H9 (cell line): ENCODE measurements at regions not wholly inside any gene's neighbourhood (a gene's known extent, or its start where the extent isn't known, plus 50 kb on each side); places are given as distances from the start of the nearest gene placed in this dataset.

ENCODE experiments used
- DNase-seq: peaks from one replicate; pipeline ENCODE4 v3.0.0-alpha.2; 2017
- H2AFZ ChIP-seq: one replicate; pipeline ENCODE4 v1.6.1; 2013; ENCODE audit warnings: mild to moderate bottlenecking, low read length, control low read depth, moderate library complexity
- H2AK5ac ChIP-seq: 2 replicates; pipeline ENCODE4 v1.6.1; 2013; ENCODE audit warnings: low read length, control low read depth, mixed read lengths; ENCODE audit not compliant: insufficient read length
- H2BK120ac ChIP-seq: one replicate; pipeline ENCODE4 v1.6.1; 2013; ENCODE audit warnings: low read depth, mild to moderate bottlenecking, low read length, control low read depth, inconsistent platforms; ENCODE audit not compliant: poor library complexity, severe bottlenecking
- H2BK12ac ChIP-seq: 2 replicates; pipeline ENCODE4 v1.6.1; 2013; ENCODE audit warnings: low read length, control low read depth, mixed read lengths, low read depth; ENCODE audit not compliant: insufficient read length
- H2BK15ac ChIP-seq: 2 replicates; pipeline ENCODE4 v1.6.1; 2013; ENCODE audit warnings: low read depth, low read length, control low read depth
- H2BK20ac ChIP-seq: one replicate; pipeline ENCODE4 v1.6.1; 2013; ENCODE audit warnings: low read depth, mild to moderate bottlenecking, low read length, control low read depth, inconsistent platforms; ENCODE audit not compliant: poor library complexity, severe bottlenecking
- H2BK5ac ChIP-seq: 2 replicates; pipeline ENCODE4 v1.6.1; 2013; ENCODE audit warnings: low read length, control low read depth, mixed read lengths; ENCODE audit not compliant: insufficient read length
- H3K14ac ChIP-seq: 2 replicates; pipeline ENCODE4 v1.6.1; 2013; ENCODE audit warnings: low read length, control low read depth; ENCODE audit not compliant: insufficient read depth
- H3K18ac ChIP-seq: 2 replicates; pipeline ENCODE4 v1.6.1; 2013; ENCODE audit warnings: low read depth, mild to moderate bottlenecking, mixed read lengths, low read length, control low read depth; ENCODE audit not compliant: insufficient read length
- H3K23ac ChIP-seq: 2 replicates; pipeline ENCODE4 v1.6.1; 2013; ENCODE audit warnings: low read length, control low read depth, mixed read lengths, low read depth; ENCODE audit not compliant: insufficient read length
- H3K23me2 ChIP-seq: 2 replicates; pipeline ENCODE4 v1.6.1; 2013; ENCODE audit warnings: low read depth, mild to moderate bottlenecking, mixed read lengths, low read length, control low read depth; ENCODE audit not compliant: insufficient read length, poor library complexity, severe bottlenecking
- H3K27ac ChIP-seq: 2 replicates; pipeline ENCODE4 v1.5.1; 2013; ENCODE audit warnings: low read length, control low read depth, mixed read lengths, low read depth; ENCODE audit not compliant: insufficient read length
- H3K27me3 ChIP-seq: 2 replicates; pipeline ENCODE4 v1.6.1; 2013; ENCODE audit warnings: low read length, control low read depth, inconsistent platforms; ENCODE audit not compliant: insufficient read depth
- H3K4ac ChIP-seq: 2 replicates; pipeline ENCODE4 v1.6.1; 2013; ENCODE audit warnings: low read depth, mild to moderate bottlenecking, control low read depth, inconsistent platforms, low read length, moderate library complexity
- H3K4me1 ChIP-seq: 2 replicates; pipeline ENCODE4 v1.6.1; 2013; ENCODE audit warnings: low read length, control low read depth, inconsistent platforms; ENCODE audit not compliant: insufficient read depth
- H3K4me2 ChIP-seq: 2 replicates; pipeline ENCODE4 v1.6.1; 2013; ENCODE audit warnings: low read length, control low read depth, mixed read lengths; ENCODE audit not compliant: insufficient read length, insufficient read depth
- H3K56ac ChIP-seq: 2 replicates; pipeline ENCODE4 v1.6.1; 2013; ENCODE audit warnings: low read depth, mild to moderate bottlenecking, mixed read lengths, low read length, control low read depth; ENCODE audit not compliant: insufficient read length
- H3K79me1 ChIP-seq: 2 replicates; pipeline ENCODE4 v1.6.1; 2013; ENCODE audit warnings: low read depth, mild to moderate bottlenecking, moderate library complexity, low read length, control low read depth, inconsistent platforms; ENCODE audit not compliant: insufficient read depth, poor library complexity, severe bottlenecking
- H3K79me2 ChIP-seq: 2 replicates; pipeline ENCODE4 v1.6.1; 2013; ENCODE audit warnings: low read length, control low read depth, inconsistent platforms; ENCODE audit not compliant: insufficient read depth
- H3K9ac ChIP-seq: 2 replicates; pipeline ENCODE4 v1.6.1; 2013; ENCODE audit warnings: low read length, control low read depth, mixed read lengths; ENCODE audit not compliant: insufficient read length; ENCODE audit errors: extremely low read depth
- H3K9me3 ChIP-seq: one replicate; pipeline ENCODE4 v1.6.1; 2013; ENCODE audit warnings: low read depth, low read length, inconsistent platforms; ENCODE audit not compliant: control insufficient read depth
- H3T11ph ChIP-seq: one replicate; pipeline ENCODE4 v1.6.1; 2013; ENCODE audit warnings: mild to moderate bottlenecking, low read length, control low read depth, inconsistent platforms
- H4K20me1 ChIP-seq: one replicate; pipeline ENCODE4 v1.6.1; 2013; ENCODE audit not compliant: control insufficient read depth, insufficient read length, insufficient read depth
- H4K5ac ChIP-seq: 2 replicates; pipeline ENCODE4 v1.6.1; 2013; ENCODE audit warnings: low read depth, mild to moderate bottlenecking, mixed read lengths, low read length, control low read depth; ENCODE audit not compliant: insufficient read length
- H4K8ac ChIP-seq: replicated peaks from 2 replicates; pipeline ENCODE4 v1.6.1; 2013; ENCODE audit warnings: low read length, control low read depth, mixed read lengths, low read depth; ENCODE audit not compliant: insufficient read length
- H4K91ac ChIP-seq: 2 replicates; pipeline ENCODE4 v1.6.1; 2013; ENCODE audit warnings: low read depth, mild to moderate bottlenecking, moderate library complexity, mixed read lengths, low read length, control low read depth; ENCODE audit not compliant: insufficient read length
- H3K27ac Mint-ChIP-seq, 3 experiments: 2 replicates in 2 of 3; 3 replicates in 1 of 3; pipeline ENCODE4 v1.8.0; 2020 to 2021; ENCODE audit warnings: mixed read lengths in 3 of 3, mild to moderate bottlenecking in 1 of 3, moderate library complexity in 1 of 3
- H3K27me3 Mint-ChIP-seq: 2 replicates; pipeline ENCODE4 v1.8.0; 2021; ENCODE audit warnings: low read depth, mild to moderate bottlenecking, moderate library complexity, mixed read lengths
- H3K36me3 Mint-ChIP-seq, 3 experiments: 2 replicates in 2 of 3; 3 replicates in 1 of 3; pipeline ENCODE4 v1.8.0; 2020 to 2021; ENCODE audit warnings: low read depth in 3 of 3, mixed read lengths in 3 of 3; ENCODE audit not compliant: insufficient read depth in 1 of 3
- H3K4me1 Mint-ChIP-seq, 2 experiments: 2 replicates each; pipeline ENCODE4 v1.8.0; 2020; ENCODE audit warnings: mixed read lengths in 2 of 2
- H3K4me3 Mint-ChIP-seq, 2 experiments: 2 replicates in 1 of 2; 3 replicates in 1 of 2; pipeline ENCODE4 v1.8.0; 2020 to 2021; ENCODE audit warnings: mild to moderate bottlenecking in 2 of 2, mixed read lengths in 2 of 2, moderate library complexity in 1 of 2
- H3K9me3 Mint-ChIP-seq, 2 experiments: 2 replicates in 1 of 2; 3 replicates in 1 of 2; pipeline ENCODE4 v1.8.0; 2020; ENCODE audit warnings: mild to moderate bottlenecking in 2 of 2, mixed read lengths in 2 of 2, moderate library complexity in 1 of 2
- CTCF ChIP-seq: fragments of 200-600 bp; sonication (generic); conservative IDR thresholded peaks from 3 replicates; pipeline ENCODE4 v1.8.0; 2021; ENCODE audit warnings: antibody characterized with exemption, mild to moderate bottlenecking
- WGBS: extraction: QIAGEN DNeasy Blood & Tissue Kit; methylation state at CpG from one replicate; pipeline ENCODE4 v1.1.7; 2013; ENCODE audit warnings: missing lambda C conversion rate, low lambda C conversion rate, mixed read lengths; ENCODE audit not compliant: insufficient read length; ENCODE audit errors: extremely low coverage; 5-methylcytosine and 5-hydroxymethylcytosine counted together

DNA sequence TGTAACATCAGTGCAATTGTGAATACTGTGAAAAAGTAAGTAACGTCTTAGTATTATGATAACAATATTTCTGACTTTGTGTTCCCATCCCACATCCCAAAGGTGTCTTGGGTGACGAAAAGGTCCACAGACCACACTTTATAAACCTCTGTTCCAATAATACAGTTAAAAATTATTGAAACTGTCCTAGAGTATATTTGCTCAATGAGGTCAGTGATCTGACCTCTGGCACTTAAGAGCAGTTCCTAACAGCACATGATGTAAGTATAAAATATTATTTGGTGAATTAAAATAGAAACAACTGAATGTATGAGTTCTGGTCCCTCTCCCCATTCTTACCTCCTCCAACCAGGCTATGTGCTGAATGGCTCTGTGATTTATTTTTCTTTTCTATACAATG is 566.4 kb upstream of the MMS22L start:
- Histone ChIP-seq H2AFZ (no peak overlapping the region), H3K27me3 (no peaks in the 10 kb centered on the region), H4K91ac (no peak overlapping the region), H2AK5ac (no peak overlapping the region), H4K5ac (no peak overlapping the region), H3K27ac (no peak overlapping the region), H2BK20ac (no peak overlapping the region), H3K56ac (no peak overlapping the region), H3T11ph (no peak overlapping the region), H4K20me1 (no peaks in the 10 kb centered on the region), H3K9me3 (no peaks in the 10 kb centered on the region), H3K4me2 (no peak overlapping the region), H3K23me2 (no peaks in the 10 kb centered on the region), H2BK12ac (no peak overlapping the region), H3K79me2 (no peaks in the 10 kb centered on the region), H2BK15ac (no peak overlapping the region), H3K9ac (no peak overlapping the region), H3K4ac (no peak overlapping the region), H3K4me1 (peaks cover 2% of the 10 kb centered on the region; the same call in 1 of the 2 replicates), H2BK5ac (no peak overlapping the region), H3K79me1 (no peaks in the 10 kb centered on the region), H4K8ac (no peak overlapping the region), H3K18ac (no peak overlapping the region), H3K23ac (no peak overlapping the region), H2BK120ac (no peak overlapping the region), H3K14ac (no peak overlapping the region)
- TF ChIP-seq CTCF: no peak
- H3K27me3 Mint-ChIP-seq: no peaks in the 10 kb centered on the region
- H3K4me1 Mint-ChIP-seq: peaks cover 19 to 37% of the 10 kb centered on the region in 2 experiments
- no CpG with 5 or more reads among the region's 2 CpGs for WGBS
- no peak for DNase-seq
- peaks cover 0 to 14% (median 0%) of the 10 kb centered on the region in 3 experiments; a peak in 2 of 7 replicates for H3K36me3 Mint-ChIP-seq
- H3K27ac Mint-ChIP-seq: no peak overlapping the region
- no peaks in the 10 kb centered on the region for H3K9me3 Mint-ChIP-seq
- no peak overlapping the region for H3K4me3 Mint-ChIP-seq
